HEK293 (cell line): ENCODE measurements at regions not wholly inside any gene's neighbourhood (a gene's known extent, or its start where the extent isn't known, plus 50 kb on each side); places are given as distances from the start of the nearest gene placed in this dataset.

Source experiments
- CTCF ChIA-PET: fragments of 350-600 bp; formaldehyde crosslinking; extraction: SDS; loops from one replicate; lab custom pipeline; 2021; ENCODE audit warnings: antibody characterized with exemption; lab: Yijun Ruan, JAX
- POLR2A ChIA-PET: fragments of 300-600 bp; formaldehyde crosslinking; extraction: SDS; loops from one replicate; lab custom pipeline; 2020; ENCODE audit warnings: antibody characterized with exemption, inconsistent platforms; lab: Yijun Ruan, JAX
- H3K27ac ChIP-seq: fragments of 200-500 bp; sonication (Bioruptor generic); 2 replicates; pipeline ENCODE4 v1.5.1; 2014; ENCODE audit warnings: low read depth, low read length, control low read depth, inconsistent platforms; ENCODE audit errors: extremely low read depth
- H3K36me3 ChIP-seq, 2 experiments: fragments of 200-500 bp in 1 of 2; sonication (Bioruptor generic) in 1 of 2; 1 replicate in 1 of 2; 2 replicates in 1 of 2; pipeline ENCODE4 v1.5.1; 2014 to 2017; ENCODE audit warnings: inconsistent platforms in 2 of 2, low read length in 2 of 2; ENCODE audit not compliant: control insufficient read depth in 2 of 2, insufficient read depth in 1 of 2
- H3K4me1 ChIP-seq: fragments of 200-500 bp; sonication (Bioruptor generic); 2 replicates; pipeline ENCODE4 v1.5.1; 2014; ENCODE audit warnings: mild to moderate bottlenecking, low read length, inconsistent platforms; ENCODE audit not compliant: control insufficient read depth, insufficient read depth
- H3K4me3 ChIP-seq: 2 replicates; pipeline ENCODE4 v1.5.1; 2011; ENCODE audit warnings: low read depth, mild to moderate bottlenecking, control low read depth, low read length, moderate library complexity
- H3K9me3 ChIP-seq: fragments of 200-500 bp; sonication (Bioruptor generic); 2 replicates; pipeline ENCODE4 v1.5.1; 2014; ENCODE audit warnings: low read depth, low read length, inconsistent platforms; ENCODE audit not compliant: control insufficient read depth, insufficient read depth
- IKZF3 ChIP-seq: fragments of 450-650 bp; IDR thresholded peaks from 2 replicates; pipeline ENCODE4 v1.5.0; 2018; ENCODE audit warnings: missing biosample characterization, mild to moderate bottlenecking, missing genetic modification characterization, moderate library complexity
- KLF1 ChIP-seq: fragments of 450-650 bp; formaldehyde crosslinking; IDR thresholded peaks from 2 replicates; pipeline ENCODE4 v1.5.1; 2016; ENCODE audit warnings: missing biosample characterization, missing genetic modification characterization
- MEIS1 ChIP-seq: sonication (generic); formaldehyde crosslinking; IDR thresholded peaks from 2 replicates; pipeline ENCODE4 v1.8.1; 2022; ENCODE audit warnings: missing genetic modification reagents, mild to moderate bottlenecking, borderline replicate concordance
- SALL2 ChIP-seq: fragments of 450-650 bp; formaldehyde crosslinking; IDR thresholded peaks from 2 replicates; pipeline ENCODE4 v1.5.0; 2017; ENCODE audit warnings: missing biosample characterization, mild to moderate bottlenecking, missing genetic modification characterization, borderline replicate concordance
- SCRT2 ChIP-seq: fragments of 450-650 bp; formaldehyde crosslinking; IDR thresholded peaks from 2 replicates; pipeline ENCODE4 v1.5.1; 2016; ENCODE audit warnings: missing biosample characterization, missing genetic modification characterization
- SETDB1 ChIP-seq: IDR thresholded peaks from one replicate; pipeline ENCODE4 v1.6.1; 2017; ENCODE audit warnings: mild to moderate bottlenecking, low read length, moderate library complexity, mixed read lengths; ENCODE audit not compliant: insufficient read length
- ZBTB48 ChIP-seq: fragments of 450-650 bp; formaldehyde crosslinking; IDR thresholded peaks from 2 replicates; pipeline ENCODE4 v1.5.1; 2016; ENCODE audit warnings: missing biosample characterization, missing genetic modification characterization
- ZNF155 ChIP-seq: fragments of 450-650 bp; formaldehyde crosslinking; IDR thresholded peaks from 2 replicates; pipeline ENCODE4 v1.5.1; 2016; ENCODE audit warnings: missing biosample characterization, missing genetic modification characterization
- ZNF23 ChIP-seq: fragments of 450-650 bp; formaldehyde crosslinking; IDR thresholded peaks from 2 replicates; pipeline ENCODE4 v1.5.1; 2016; ENCODE audit warnings: missing biosample characterization, missing genetic modification characterization, borderline replicate concordance
- ZNF239 ChIP-seq: fragments of 450-650 bp; formaldehyde crosslinking; IDR thresholded peaks from 2 replicates; pipeline ENCODE4 v1.5.1; 2016; ENCODE audit warnings: missing biosample characterization, missing genetic modification characterization
- ZNF473 ChIP-seq: fragments of 450-650 bp; formaldehyde crosslinking; IDR thresholded peaks from 2 replicates; pipeline ENCODE4 v1.5.1; 2017; ENCODE audit warnings: missing biosample characterization, missing genetic modification characterization
- ZNF510 ChIP-seq: fragments of 450-650 bp; formaldehyde crosslinking; IDR thresholded peaks from 2 replicates; pipeline ENCODE4 v1.5.1; 2018; ENCODE audit warnings: mild to moderate bottlenecking, missing genetic modification characterization, missing biosample characterization; ENCODE audit not compliant: insufficient replicate concordance
- ZNF658 ChIP-seq: fragments of 450-650 bp; formaldehyde crosslinking; IDR thresholded peaks from 2 replicates; pipeline ENCODE4; 2016; ENCODE audit warnings: missing biosample characterization, missing genetic modification characterization
- ZNF843 ChIP-seq: fragments of 450-650 bp; formaldehyde crosslinking; IDR thresholded peaks from 2 replicates; pipeline ENCODE4 v1.5.1; 2016; ENCODE audit warnings: missing biosample characterization, missing genetic modification characterization
- TF ChIP-seq, protein P1 (sequence below): fragments of 450-650 bp; IDR thresholded peaks from 2 replicates; pipeline ENCODE4 v1.5.1; 2018; ENCODE audit warnings: missing biosample characterization, mild to moderate bottlenecking, missing genetic modification characterization
- TF ChIP-seq, protein P2 (sequence below): fragments of 450-650 bp; formaldehyde crosslinking; conservative IDR thresholded peaks from 2 replicates; pipeline ENCODE4 v1.5.1; 2016; ENCODE audit warnings: low read depth, missing biosample characterization, missing genetic modification characterization
- TF ChIP-seq, protein P3 (sequence below): fragments of 450-650 bp; formaldehyde crosslinking; IDR thresholded peaks from 2 replicates; pipeline ENCODE4 v1.5.1; 2016; ENCODE audit warnings: missing biosample characterization, missing genetic modification characterization
- TF ChIP-seq, protein P4 (sequence below): fragments of 450-650 bp; formaldehyde crosslinking; IDR thresholded peaks from 2 replicates; pipeline ENCODE4 v1.5.1; 2017; ENCODE audit warnings: missing biosample characterization, missing genetic modification characterization
- TF ChIP-seq, protein P5 (sequence below): fragments of 450-650 bp; formaldehyde crosslinking; IDR thresholded peaks from 2 replicates; pipeline ENCODE4 v1.5.1; 2016; ENCODE audit warnings: missing biosample characterization, missing genetic modification characterization

DNA sequence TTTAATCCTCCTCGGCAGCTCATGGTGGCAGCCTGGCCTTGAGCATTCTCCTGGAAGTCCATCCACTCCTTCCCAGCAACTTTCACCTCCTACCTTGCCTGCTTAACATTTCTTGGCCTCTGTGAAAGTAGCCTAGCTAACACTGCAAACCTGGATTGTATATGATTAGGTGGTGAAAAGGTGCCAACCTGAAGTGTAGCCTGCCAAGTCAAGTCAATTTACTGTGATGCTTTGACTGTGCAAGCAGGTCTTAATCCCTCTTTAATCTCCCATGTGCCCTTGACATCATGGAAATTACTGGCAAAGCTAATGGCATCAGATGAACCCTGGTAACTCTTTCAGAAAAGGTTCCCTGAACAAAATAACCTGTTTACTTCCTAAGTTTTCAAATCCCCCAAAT lies 169.7 kb upstream of the NR2F2 start:
- TF ChIP-seq ZBTB48 (tag by site-specific recombination) (peak; percentile 50; the same call in 1 of the 2 replicates), ZNF23 (tag by site-specific recombination) (no peak)
- CTCF ChIA-PET: no interaction called here
- Histone ChIP-seq H3K4me1 (peaks cover 10% of the 10 kb centered on the region; the same call in 1 of the 2 replicates), H3K36me3 (no peaks in the 10 kb centered on the region), H3K27ac (no peak overlapping the region), H3K4me3 (no peak overlapping the region), H3K9me3 (no peaks in the 10 kb centered on the region)
- POLR2A ChIA-PET: no interaction called here

DNA sequence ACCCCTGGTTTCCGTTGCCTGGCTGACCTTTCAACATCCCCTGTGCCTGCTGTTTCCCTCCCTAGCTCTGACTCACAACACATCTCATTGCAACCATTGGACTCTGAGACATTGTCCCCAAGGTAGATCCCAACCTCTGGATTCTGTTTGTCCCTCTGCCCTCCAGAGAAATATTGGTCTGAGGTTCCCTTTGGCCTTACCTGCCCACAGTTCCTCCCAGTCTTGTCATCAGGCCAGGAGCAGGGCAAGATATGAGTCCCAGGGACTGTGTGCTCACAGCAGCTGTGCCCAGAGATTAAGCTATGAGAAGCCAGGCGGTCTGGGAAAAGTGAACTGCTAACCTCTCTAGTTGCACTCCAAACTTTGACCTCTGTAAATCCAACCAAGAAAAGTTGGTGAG lies 168.2 kb upstream of the NR2F2 start:
- POLR2A ChIA-PET: no interaction called here

More for the DNA sequence above, 168.2 kb upstream of the NR2F2 start:
- CTCF ChIA-PET: interaction anchor here (0.6 kb wide), 1 partner anchor 20 kb away, joined by 3 read pairs; no protein-coding TSS in a partner anchor
- TF ChIP-seq SCRT2 (tag by site-specific recombination) (no peak), ZNF843 (tag by site-specific recombination) (no peak), MEIS1 (CRISPR knock-in tag) (no peak), ZNF473 (tag by site-specific recombination) (no peak), ZNF510 (tag by site-specific recombination) (no peak), ZNF658 (tag by site-specific recombination) (no peak), SETDB1 (no peak), SALL2 (tag by site-specific recombination) (no peak), KLF1 (tag by site-specific recombination) (no peak), ZNF239 (tag by site-specific recombination) (no peak), ZNF155 (tag by site-specific recombination) (no peak), IKZF3 (tag by site-specific recombination) (no peak)
- TF ChIP-seq, protein P1, sequence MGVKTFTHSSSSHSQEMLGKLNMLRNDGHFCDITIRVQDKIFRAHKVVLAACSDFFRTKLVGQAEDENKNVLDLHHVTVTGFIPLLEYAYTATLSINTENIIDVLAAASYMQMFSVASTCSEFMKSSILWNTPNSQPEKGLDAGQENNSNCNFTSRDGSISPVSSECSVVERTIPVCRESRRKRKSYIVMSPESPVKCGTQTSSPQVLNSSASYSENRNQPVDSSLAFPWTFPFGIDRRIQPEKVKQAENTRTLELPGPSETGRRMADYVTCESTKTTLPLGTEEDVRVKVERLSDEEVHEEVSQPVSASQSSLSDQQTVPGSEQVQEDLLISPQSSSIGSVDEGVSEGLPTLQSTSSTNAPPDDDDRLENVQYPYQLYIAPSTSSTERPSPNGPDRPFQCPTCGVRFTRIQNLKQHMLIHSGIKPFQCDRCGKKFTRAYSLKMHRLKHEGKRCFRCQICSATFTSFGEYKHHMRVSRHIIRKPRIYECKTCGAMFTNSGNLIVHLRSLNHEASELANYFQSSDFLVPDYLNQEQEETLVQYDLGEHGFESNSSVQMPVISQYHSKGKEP (tag by site-specific recombination): no peak
- TF ChIP-seq, protein P2, sequence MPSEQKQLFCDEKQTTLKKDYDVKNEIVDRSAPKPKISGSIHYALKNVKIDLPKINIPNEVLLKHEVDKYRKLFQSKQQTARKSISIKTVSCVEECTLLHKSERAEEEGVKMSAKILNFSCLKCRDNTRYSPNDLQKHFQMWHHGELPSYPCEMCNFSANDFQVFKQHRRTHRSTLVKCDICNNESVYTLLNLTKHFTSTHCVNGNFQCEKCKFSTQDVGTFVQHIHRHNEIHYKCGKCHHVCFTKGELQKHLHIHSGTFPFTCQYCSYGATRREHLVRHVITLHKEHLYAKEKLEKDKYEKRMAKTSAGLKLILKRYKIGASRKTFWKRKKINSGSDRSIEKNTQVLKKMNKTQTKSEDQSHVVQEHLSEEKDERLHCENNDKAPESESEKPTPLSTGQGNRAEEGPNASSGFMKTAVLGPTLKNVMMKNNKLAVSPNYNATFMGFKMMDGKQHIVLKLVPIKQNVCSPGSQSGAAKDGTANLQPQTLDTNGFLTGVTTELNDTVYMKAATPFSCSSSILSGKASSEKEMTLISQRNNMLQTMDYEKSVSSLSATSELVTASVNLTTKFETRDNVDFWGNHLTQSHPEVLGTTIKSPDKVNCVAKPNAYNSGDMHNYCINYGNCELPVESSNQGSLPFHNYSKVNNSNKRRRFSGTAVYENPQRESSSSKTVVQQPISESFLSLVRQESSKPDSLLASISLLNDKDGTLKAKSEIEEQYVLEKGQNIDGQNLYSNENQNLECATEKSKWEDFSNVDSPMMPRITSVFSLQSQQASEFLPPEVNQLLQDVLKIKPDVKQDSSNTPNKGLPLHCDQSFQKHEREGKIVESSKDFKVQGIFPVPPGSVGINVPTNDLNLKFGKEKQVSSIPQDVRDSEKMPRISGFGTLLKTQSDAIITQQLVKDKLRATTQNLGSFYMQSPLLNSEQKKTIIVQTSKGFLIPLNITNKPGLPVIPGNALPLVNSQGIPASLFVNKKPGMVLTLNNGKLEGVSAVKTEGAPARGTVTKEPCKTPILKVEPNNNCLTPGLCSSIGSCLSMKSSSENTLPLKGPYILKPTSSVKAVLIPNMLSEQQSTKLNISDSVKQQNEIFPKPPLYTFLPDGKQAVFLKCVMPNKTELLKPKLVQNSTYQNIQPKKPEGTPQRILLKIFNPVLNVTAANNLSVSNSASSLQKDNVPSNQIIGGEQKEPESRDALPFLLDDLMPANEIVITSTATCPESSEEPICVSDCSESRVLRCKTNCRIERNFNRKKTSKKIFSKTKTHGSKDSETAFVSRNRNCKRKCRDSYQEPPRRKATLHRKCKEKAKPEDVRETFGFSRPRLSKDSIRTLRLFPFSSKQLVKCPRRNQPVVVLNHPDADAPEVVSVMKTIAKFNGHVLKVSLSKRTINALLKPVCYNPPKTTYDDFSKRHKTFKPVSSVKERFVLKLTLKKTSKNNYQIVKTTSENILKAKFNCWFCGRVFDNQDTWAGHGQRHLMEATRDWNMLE: no peak
- TF ChIP-seq, protein P3, sequence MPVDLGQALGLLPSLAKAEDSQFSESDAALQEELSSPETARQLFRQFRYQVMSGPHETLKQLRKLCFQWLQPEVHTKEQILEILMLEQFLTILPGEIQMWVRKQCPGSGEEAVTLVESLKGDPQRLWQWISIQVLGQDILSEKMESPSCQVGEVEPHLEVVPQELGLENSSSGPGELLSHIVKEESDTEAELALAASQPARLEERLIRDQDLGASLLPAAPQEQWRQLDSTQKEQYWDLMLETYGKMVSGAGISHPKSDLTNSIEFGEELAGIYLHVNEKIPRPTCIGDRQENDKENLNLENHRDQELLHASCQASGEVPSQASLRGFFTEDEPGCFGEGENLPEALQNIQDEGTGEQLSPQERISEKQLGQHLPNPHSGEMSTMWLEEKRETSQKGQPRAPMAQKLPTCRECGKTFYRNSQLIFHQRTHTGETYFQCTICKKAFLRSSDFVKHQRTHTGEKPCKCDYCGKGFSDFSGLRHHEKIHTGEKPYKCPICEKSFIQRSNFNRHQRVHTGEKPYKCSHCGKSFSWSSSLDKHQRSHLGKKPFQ: no peak
- TF ChIP-seq, protein P4, sequence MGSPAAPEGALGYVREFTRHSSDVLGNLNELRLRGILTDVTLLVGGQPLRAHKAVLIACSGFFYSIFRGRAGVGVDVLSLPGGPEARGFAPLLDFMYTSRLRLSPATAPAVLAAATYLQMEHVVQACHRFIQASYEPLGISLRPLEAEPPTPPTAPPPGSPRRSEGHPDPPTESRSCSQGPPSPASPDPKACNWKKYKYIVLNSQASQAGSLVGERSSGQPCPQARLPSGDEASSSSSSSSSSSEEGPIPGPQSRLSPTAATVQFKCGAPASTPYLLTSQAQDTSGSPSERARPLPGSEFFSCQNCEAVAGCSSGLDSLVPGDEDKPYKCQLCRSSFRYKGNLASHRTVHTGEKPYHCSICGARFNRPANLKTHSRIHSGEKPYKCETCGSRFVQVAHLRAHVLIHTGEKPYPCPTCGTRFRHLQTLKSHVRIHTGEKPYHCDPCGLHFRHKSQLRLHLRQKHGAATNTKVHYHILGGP (tag by site-specific recombination): no peak
- TF ChIP-seq, protein P5, sequence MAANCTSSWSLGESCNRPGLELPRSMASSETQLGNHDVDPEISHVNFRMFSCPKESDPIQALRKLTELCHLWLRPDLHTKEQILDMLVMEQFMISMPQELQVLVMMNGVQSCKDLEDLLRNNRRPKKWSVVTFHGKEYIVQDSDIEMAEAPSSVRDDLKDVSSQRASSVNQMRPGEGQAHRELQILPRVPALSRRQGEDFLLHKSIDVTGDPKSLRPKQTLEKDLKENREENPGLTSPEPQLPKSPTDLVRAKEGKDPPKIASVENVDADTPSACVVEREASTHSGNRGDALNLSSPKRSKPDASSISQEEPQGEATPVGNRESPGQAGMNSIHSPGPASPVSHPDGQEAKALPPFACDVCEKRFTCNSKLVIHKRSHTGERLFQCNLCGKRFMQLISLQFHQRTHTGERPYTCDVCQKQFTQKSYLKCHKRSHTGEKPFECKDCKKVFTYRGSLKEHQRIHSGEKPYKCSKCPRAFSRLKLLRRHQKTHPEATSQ (tag by site-specific recombination): no peak
- Histone ChIP-seq H3K4me3 (no peak overlapping the region), H3K9me3 (no peaks in the 10 kb centered on the region), H3K36me3 (no peaks in the 10 kb centered on the region), H3K27ac (no peak overlapping the region), H3K4me1 (peaks cover 24% of the 10 kb centered on the region; the same call in 1 of the 2 replicates)
